ENCODE measurements at regions not wholly inside any gene's neighbourhood (a gene's known extent, or its start where the extent isn't known, plus 50 kb on each side); places are given as distances from the start of the nearest gene placed in this dataset.

DNA sequence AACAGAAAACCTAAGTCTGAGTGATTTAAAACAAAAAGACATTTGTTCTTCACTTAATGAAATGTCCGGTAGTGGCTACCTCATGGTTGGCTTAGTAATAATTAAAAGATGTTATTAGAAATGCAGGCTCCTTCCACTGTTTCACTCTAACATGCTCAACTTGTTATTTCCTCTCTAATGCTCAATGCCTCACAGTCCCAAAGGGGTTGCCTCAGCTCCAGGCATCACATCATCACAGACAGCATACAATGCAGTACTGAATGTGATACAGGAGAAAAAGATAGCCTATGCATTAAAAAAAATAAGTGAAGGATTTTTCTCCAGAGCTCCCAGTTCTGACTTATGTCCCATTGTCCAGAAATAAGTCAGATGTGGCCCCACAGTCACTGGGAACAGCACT lies 1077.0 kb upstream of the TMEM132C start:
- no peaks in the 10 kb centered on the region for H3K4me1 ChIP-seq (replicated peaks in 1 of 2)
- 77 to 90% (median 87%) methylated on average over 1 of the region's 1 CpG for WGBS, 4 donors

DNA sequence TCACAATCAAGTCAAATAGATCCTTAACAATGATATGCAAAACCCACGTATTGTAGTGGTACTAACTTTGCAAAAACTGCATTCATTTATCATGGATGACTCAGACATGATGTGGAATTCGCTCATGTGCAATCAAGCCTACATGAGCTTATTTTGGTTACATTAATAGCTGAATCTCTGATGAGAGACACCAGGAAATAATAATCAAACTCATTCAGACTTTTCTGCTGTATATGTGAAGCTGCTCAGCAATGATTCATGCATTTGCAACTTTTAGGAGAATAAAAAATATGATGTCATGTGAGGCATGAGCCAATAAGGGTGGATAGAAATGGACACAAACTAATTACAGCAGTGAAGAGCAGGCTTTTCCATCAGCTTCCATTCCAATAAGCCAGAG lies 1075.8 kb upstream of the TMEM132C start:
- H3K4me1 ChIP-seq (replicated peaks in 1 of 2): no peaks in the 10 kb centered on the region
- H3K27me3 ChIP-seq: no peaks in the 10 kb centered on the region
- intact Hi-C loops (cut with DNase I): no loop called here
- no peak overlapping the region for H3K4me3 ChIP-seq
- TF ChIP-seq POLR2A (IDR thresholded peaks at IDR 0.05): no peak
- no peak for TF ChIP-seq CTCF (IDR thresholded peaks at IDR 0.05)
- H3K27ac ChIP-seq: no peak overlapping the region
- H3K9me3 ChIP-seq (replicated peaks in 1 of 3): no peaks in the 10 kb centered on the region
- no peaks in the 10 kb centered on the region for H3K36me3 ChIP-seq (replicated peaks in 1 of 2)
- DNase-seq: no peak
- 61 to 70% (median 70%) methylated on average over 2 of the region's 2 CpGs for WGBS, 4 donors

More for the DNA sequence above, 1077.0 kb upstream of the TMEM132C start:
- no peak overlapping the region for H3K4me3 ChIP-seq
- H3K36me3 ChIP-seq (replicated peaks in 1 of 2): no peaks in the 10 kb centered on the region
- TF ChIP-seq POLR2A (IDR thresholded peaks at IDR 0.05) (no peak), CTCF (IDR thresholded peaks at IDR 0.05) (no peak)
- DNase-seq: no peak
- H3K9me3 ChIP-seq (replicated peaks in 1 of 3): no peaks in the 10 kb centered on the region
- H3K27me3 ChIP-seq: no peaks in the 10 kb centered on the region
- no peak overlapping the region for H3K27ac ChIP-seq
- intact Hi-C loops (cut with DNase I): no loop called here

DNA sequence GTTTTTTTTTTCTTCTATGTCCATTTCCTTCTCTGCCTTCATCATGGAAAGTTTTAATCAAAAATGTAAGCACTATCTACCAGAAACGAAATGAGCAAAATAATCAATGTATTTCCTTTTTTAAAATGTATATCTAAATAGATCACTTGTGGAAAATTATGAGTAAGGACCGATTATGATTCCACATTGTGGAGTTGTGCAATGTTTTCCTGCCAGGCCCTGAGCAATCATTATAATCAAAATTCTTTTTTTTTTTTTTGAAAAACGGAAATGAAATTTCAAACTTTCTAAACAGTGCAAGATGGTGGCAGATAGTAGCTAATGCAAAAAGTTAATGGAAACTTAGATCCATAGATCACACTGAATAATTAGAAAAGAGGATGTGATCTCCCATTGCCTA lies 1074.6 kb upstream of the TMEM132C start:
- Histone ChIP-seq H3K4me3 (no peak overlapping the region), H3K27me3 (no peaks in the 10 kb centered on the region), H3K27ac (no peak overlapping the region), H3K9me3 (replicated peaks in 1 of 3) (no peaks in the 10 kb centered on the region), H3K4me1 (replicated peaks in 1 of 2) (no peaks in the 10 kb centered on the region), H3K36me3 (replicated peaks in 1 of 2) (no peaks in the 10 kb centered on the region)
- TF ChIP-seq POLR2A (IDR thresholded peaks at IDR 0.05) (no peak), CTCF (IDR thresholded peaks at IDR 0.05) (no peak)
- no peak for DNase-seq
- 52 to 69% (median 59%) methylated on average over 3 of the region's 3 CpGs for WGBS, 4 donors
- intact Hi-C loops (cut with DNase I): no loop called here

DNA sequence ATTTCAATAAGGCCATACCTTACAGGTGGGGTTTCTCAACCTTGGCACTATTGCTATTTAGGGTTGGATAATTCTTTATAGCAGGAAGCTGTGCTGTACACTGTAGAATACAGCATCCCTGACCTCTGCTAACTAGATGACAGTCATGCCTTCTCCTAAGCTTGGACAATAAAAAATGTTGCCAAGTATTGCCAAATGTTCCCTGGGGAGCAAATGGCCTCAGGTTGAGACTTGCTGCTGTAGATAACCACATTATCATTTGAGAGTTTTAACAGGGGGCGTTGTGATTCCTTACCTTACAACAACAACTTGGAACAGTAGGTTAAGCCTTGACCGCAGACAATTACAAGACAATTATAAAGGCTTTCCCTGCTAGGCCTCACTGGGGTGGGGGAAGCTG lies 1073.6 kb upstream of the TMEM132C start:
- WGBS, 4 donors: 56 to 90% (median 81%) methylated on average over 1 to 2 of the region's 2 CpGs
- DNase-seq: no peak

More for the DNA sequence above, 1073.6 kb upstream of the TMEM132C start:
- Histone ChIP-seq H3K9me3 (replicated peaks in 1 of 3) (no peaks in the 10 kb centered on the region), H3K4me1 (replicated peaks in 1 of 2) (no peaks in the 10 kb centered on the region), H3K27me3 (no peaks in the 10 kb centered on the region), H3K4me3 (no peak overlapping the region), H3K36me3 (replicated peaks in 1 of 2) (no peaks in the 10 kb centered on the region), H3K27ac (no peak overlapping the region)
- intact Hi-C loops (cut with DNase I): no loop called here
- TF ChIP-seq CTCF (IDR thresholded peaks at IDR 0.05) (no peak), POLR2A (IDR thresholded peaks at IDR 0.05) (no peak)

Measured in adrenal gland (tissue), 9 donors.